Fibroblast of skin of abdomen (primary cell): ENCODE measurements at regions not wholly inside any gene's neighbourhood (a gene's known extent, or its start where the extent isn't known, plus 50 kb on each side); places are given as distances from the start of the nearest gene placed in this dataset.

Experiments used
- DNase-seq: peaks from one replicate; pipeline ENCODE4 v3.0.0-alpha.2; 2013

GRCh38 chr4:23660865-23661264, 229.0 kb downstream of the PPARGC1A start:
- DNase-seq = no peak

GRCh38 chr4:23654791-23655190, 235.1 kb downstream of the PPARGC1A start:
- DNase-seq = no peak

GRCh38 chr4:23648854-23649596, 240.8 kb downstream of the PPARGC1A start:
- DNase-seq = no peak

GRCh38 chr4:23635468-23635867, 254.4 kb downstream of the PPARGC1A start:
- no peak for DNase-seq

DNA sequence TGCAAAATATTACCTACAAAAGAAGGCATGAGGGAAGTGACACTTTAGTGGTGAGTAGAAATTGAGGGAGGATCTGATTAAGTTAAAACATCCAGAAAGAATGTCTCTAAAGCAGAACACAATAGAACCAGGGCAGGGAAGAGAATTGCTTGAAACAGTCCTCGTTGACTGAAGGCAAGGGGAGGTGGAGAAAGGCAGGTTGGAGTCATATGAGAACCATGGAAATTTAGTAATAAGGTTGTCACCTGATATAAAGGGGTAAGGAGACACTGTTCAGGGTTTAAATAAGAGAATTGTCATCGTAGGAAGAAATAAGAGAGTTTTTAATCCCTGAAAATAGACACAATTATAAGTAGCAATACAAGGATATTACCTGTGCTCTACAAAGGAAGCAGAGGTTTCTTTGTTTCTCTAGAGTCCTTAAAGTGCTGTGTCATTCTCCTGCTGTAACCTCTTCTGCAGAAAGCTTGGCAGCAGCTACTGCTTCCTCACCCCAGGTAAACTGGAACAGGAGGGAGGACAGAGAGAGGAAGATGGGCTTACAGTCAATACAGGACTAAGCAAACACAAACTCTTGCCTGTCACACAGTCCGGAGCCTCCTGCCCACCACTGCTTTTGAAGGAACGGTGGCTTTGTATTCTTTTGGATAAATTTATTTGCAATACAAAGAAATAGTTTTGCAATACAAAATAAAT, 258.4 kb downstream of the PPARGC1A start:
- no peak for DNase-seq

GRCh38 chr4:23630110-23630509, 259.7 kb downstream of the PPARGC1A start:
- DNase-seq = no peak

GRCh38 chr4:23629421-23629820, 260.4 kb downstream of the PPARGC1A start:
- no peak for DNase-seq

GRCh38 chr4:23614284-23614892, 275.5 kb downstream of the PPARGC1A start:
- DNase-seq = no peak

DNA sequence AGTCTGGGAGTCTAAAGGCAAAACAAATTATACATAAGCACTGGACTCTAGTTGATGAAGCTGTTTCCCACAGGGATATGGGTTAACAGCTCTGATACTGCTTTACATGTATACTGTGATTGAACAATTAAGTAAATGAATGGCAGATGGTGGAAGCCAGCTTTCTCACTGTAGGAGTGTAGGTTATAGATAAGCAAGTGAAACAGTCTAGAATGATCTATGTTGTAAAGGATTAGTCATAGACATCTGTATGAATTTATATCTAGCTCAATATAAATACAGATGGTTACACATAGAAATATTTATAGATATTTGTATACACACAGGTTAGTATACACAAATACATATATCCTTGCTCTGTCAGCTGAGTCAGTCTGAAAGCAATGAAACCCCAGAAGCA, 276.1 kb downstream of the PPARGC1A start:
- no peak for DNase-seq

DNA sequence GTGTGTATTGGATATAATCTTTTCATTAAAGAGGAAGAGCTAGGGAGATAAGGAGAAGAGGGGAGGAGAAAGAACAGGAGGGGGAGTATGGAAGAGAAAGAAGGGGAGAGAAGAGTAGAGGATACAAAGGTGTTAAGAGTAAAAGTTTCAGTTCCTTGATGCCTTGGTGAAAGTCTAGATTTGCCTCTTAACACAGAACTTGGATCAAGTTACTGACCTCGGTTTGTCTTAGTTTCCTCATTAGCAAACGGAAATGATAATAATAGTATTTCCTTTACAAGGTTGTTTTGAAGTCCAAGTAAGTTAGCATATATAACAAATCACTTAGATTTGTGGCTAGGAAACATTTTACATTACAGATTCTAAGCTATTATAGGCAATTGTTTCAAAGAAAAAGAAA, 287.1 kb downstream of the PPARGC1A start:
- no peak for DNase-seq

DNA sequence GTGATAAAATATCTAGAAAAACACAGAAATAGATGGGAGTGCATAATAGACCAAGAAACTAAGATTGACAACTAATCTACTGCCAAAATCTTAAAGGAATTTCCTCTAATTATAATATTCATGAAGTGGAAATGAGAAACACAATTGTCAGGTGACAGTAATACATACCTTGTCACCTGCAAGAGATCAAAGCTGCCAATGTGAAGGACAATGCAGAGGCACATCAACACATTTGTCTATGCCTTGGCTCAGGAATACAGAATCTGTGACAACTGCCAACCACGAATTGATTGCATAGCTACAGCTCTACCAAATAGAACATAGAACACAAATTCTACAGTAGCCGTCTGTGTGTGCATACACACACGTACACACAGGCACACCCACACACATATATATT, 295.7 kb downstream of the PPARGC1A start:
- DNase-seq = no peak

GRCh38 chr4:23590431-23590830, 299.4 kb downstream of the PPARGC1A start:
- DNase-seq = no peak

GRCh38 chr4:23584024-23584423, 305.8 kb downstream of the PPARGC1A start:
- no peak for DNase-seq

- no peak for DNase-seq
Measured at GRCh38 chr4:23582671-23583070, 307.2 kb downstream of the PPARGC1A start.

DNA sequence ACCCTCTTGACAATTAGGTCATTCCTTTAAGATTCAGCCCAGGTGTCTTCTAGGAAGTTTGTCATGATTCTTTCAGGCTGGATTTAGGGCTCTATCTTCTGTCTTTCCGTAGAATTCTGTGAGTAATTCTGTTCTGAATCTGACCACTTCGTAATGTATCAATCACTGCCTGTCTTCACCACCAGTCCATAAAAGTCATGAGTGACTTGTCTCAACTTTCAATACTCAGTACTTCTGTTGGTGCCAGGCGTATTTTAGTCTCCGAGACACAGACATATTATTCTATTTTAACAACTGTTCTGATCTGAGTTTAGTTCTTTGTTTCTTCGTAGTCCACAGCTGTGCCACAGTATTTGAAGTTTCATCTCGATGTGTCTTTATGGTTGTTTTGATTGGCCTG, 310.7 kb downstream of the PPARGC1A start:
- DNase-seq = no peak

- no peak for DNase-seq
Measured at GRCh38 chr4:23577398-23577797, 312.4 kb downstream of the PPARGC1A start.

DNA sequence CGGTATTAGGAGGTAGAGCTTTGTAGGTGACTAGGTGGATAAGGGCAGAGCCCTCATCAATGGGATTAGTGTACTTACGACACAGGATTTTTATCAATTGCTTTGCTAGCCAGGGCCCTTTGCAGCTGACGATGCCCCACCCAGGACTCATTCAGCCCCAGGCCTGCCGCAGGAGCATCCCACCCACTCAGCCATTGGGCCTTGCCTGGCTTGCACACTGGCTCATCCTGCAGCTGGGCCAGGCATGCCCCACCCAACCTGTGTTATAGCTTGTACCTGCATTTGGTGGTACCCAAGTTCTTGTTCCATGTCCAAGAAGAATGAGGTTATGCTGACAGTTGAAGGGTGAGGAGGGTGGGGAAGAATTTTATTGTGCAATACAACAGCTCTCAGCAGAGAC, 317.5 kb downstream of the PPARGC1A start:
- DNase-seq = no peak

- no peak for DNase-seq
Measured at GRCh38 chr4:23567338-23567737, 322.5 kb downstream of the PPARGC1A start.

- no peak for DNase-seq
Measured at GRCh38 chr4:23560748-23561147, 329.1 kb downstream of the PPARGC1A start.

- DNase-seq = no peak
Measured at GRCh38 chr4:23558101-23558500, 331.7 kb downstream of the PPARGC1A start.

GRCh38 chr4:23547601-23548000, 342.2 kb downstream of the PPARGC1A start:
- DNase-seq = no peak

GRCh38 chr4:23547096-23547495, 342.8 kb downstream of the PPARGC1A start:
- DNase-seq = no peak

DNA sequence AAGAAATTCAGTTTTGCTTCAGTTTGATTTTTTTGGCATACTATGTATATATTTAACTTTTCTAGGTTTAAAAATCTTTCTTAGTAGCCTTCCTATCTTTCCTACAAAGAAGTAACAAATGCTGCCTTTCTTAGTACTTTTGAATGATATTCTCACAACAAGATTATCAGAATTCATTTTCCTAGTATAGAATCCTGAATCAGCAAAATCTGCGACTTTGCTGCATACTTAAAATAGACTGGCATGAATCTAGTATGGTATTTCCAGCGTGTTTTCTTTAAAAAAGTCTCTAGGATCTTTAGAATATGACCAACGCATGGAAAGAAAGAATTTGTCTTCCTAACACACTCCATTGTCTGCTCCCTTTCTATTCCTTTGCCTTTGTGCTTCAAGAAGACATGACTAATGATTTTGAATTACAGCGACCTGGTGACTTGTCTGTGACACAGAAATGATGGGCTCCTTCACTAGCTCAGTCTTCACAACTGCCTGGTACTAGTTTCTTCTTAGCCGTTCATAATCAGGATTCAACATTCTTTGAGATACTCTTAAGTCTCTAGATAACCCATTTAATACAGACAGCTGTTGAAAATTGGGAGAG, 349.8 kb downstream of the PPARGC1A start:
- DNase-seq = no peak

DNA sequence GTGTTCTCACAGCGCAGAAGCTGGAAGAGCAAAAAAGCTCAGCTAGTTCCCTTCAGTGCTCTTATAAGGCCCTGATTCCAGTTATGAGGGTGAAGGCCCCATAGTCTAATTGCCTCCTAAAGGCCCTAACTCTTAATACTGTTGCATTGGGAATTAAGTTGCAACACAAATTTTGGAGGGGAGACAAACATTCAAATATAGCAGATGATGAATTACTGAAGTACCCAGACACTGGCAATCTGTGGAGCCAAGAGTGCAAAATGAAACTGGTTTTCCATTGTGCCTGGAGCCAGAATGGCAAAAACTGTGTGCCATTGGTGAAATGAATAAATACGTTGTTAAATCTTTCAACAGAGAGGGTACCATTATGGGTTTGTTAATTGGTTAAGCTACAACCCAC, 356.0 kb downstream of the PPARGC1A start:
- DNase-seq = no peak
